ENCODE measurements at regions not wholly inside any gene's neighbourhood (a gene's known extent, or its start where the extent isn't known, plus 50 kb on each side); places are given as distances from the start of the nearest gene placed in this dataset.

- no peak for TF ChIP-seq USF1 (IDR thresholded peaks at IDR 0.05; ENCODE audit: borderline replicate concordance, low read depth)
- TF ChIP-seq CHD2 (IDR thresholded peaks at IDR 0.05; ENCODE audit: low read length, partially characterized antibody) = no peak
Observed at GRCh38 chr9:113648048-113648447, 184.5 kb downstream of the RGS3 start (continued).

GRCh38 chr9:113648586-113648985, 185.1 kb downstream of the RGS3 start:
- H3K27me3 ChIP-seq (ENCODE audit: insufficient read depth) = no peaks in the 10 kb centered on the region
- H3K4me2 ChIP-seq = no peak overlapping the region
- 89% methylated on average over 7 of the region's 7 CpGs for WGBS (ENCODE audit: low lambda C conversion rate)
- no peaks in the 10 kb centered on the region for H4K20me1 ChIP-seq (ENCODE audit: insufficient read depth)
- peaks cover 23% of the 10 kb centered on the region for H3F3A ChIP-seq (replicated peaks; ENCODE audit: insufficient read depth)
- H3K9me3 ChIP-seq = no peaks in the 10 kb centered on the region
- no peak overlapping the region for H3K4me3 ChIP-seq (ENCODE audit: low read depth in 2 of 2, low read length in 1 of 2)
- no peak for DNase-seq
- H2AFZ ChIP-seq (ENCODE audit: low read depth) = no peak overlapping the region
- CTCF ChIA-PET = interaction anchor here (1.0 to 19.0 kb wide), 4 partner anchors 10 to 201 kb away, joined by 4 to 1335 read pairs (median 103); no protein-coding TSS in a partner anchor
- H3K9ac ChIP-seq = no peak overlapping the region
- peaks cover 16 to 56% of the 10 kb centered on the region in 2 experiments for H3K4me1 ChIP-seq (ENCODE audit: control insufficient read depth in 1 of 2, insufficient read depth in 2 of 2, low read depth in 1 of 2, low read length in 1 of 2)
- peak overlapping the region; percentile 91 to 99 for H3K27ac ChIP-seq (ENCODE audit: low read depth in 2 of 2, low read length in 1 of 2)
- H3K9me2 ChIP-seq = no peaks in the 10 kb centered on the region
- TF ChIP-seq CTCF (IDR thresholded peaks at IDR 0.05) (no peak), IRF3 (IDR thresholded peaks at IDR 0.05; ENCODE audit: low read depth, low read length) (no peak), USF1 (IDR thresholded peaks at IDR 0.05; ENCODE audit: borderline replicate concordance, low read depth) (no peak), TEAD4 (IDR thresholded peaks at IDR 0.05; ENCODE audit: borderline replicate concordance, insufficient read depth) (no peak), TAF1 (IDR thresholded peaks at IDR 0.05; ENCODE audit: borderline replicate concordance, low read depth, low read length) (no peak), USF2 (IDR thresholded peaks at IDR 0.05; ENCODE audit: borderline replicate concordance, low read depth, low read length) (no peak), FOSL2 (IDR thresholded peaks at IDR 0.05; ENCODE audit: borderline replicate concordance, low read depth) (no peak), PBX3 (IDR thresholded peaks at IDR 0.05) (no peak), REST (IDR thresholded peaks at IDR 0.05; ENCODE audit: low read depth, low read length) (no peak), TCF12 (IDR thresholded peaks at IDR 0.05) (no peak), MXI1 (IDR thresholded peaks at IDR 0.05; ENCODE audit: low read depth, low read length) (no peak)
- H3K79me2 ChIP-seq (ENCODE audit: insufficient read depth) = no peaks in the 10 kb centered on the region
- POLR2A ChIA-PET = interaction anchor here (0.8 to 3.9 kb wide), 4 partner anchors 23 to 373 kb away, joined by 3 to 23 read pairs (median 6); partner anchors contain the start of genes C9orf43, CDC26, POLE3 and PRPF4
- H3K36me3 ChIP-seq (replicated peaks in 1 of 2; ENCODE audit: control insufficient read depth in 1 of 2, insufficient read depth in 2 of 2, low read length in 1 of 2) = no peaks in the 10 kb centered on the region
